ENCODE measurements at regions not wholly inside any gene's neighbourhood (a gene's known extent, or its start where the extent isn't known, plus 50 kb on each side); places are given as distances from the start of the nearest gene placed in this dataset.
"Not testable (repeated sequence)": the region's sequence is repeated elsewhere in the genome, so short reads cannot be mapped to it uniquely, and the experiment has no call there.

GRCh38 chrX:40853004-40853815, 117.9 kb upstream of the MED14 start:
- TF ChIP-seq ZFX (IDR thresholded peaks at IDR 0.05) (no peak), CTCF (conservative IDR thresholded peaks at IDR 0.05) (no peak)
- H3K27ac ChIP-seq: no peak overlapping the region

GRCh38 chrX:40853816-40854123, 118.4 kb upstream of the MED14 start:
- TF ChIP-seq ZFX (IDR thresholded peaks at IDR 0.05) (no peak), CTCF (conservative IDR thresholded peaks at IDR 0.05) (no peak)
- no peak overlapping the region for H3K27ac ChIP-seq

GRCh38 chrX:40854242-40854641, 118.9 kb upstream of the MED14 start:
- TF ChIP-seq CTCF (conservative IDR thresholded peaks at IDR 0.05): no peak
- no peak for TF ChIP-seq ZFX (IDR thresholded peaks at IDR 0.05)
- H3K27ac ChIP-seq: no peak overlapping the region

DNA sequence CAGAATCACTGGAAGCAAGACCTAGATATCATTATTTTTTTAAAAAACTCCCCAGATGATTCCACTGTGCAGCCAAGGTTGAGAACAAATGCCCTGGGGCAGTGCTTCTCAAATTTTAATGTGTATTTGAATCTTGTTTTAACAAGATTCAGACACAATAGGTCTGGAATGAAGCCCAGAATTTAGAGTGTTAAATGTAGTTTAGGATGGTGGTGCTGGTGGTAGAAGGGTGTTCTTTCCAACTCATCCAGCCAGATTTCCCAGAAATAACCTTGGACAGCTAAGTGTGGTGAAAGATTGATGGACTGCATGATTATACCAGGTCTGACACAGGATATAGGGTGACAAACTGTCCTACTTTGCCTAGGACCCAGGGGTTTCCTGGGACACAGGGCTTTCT, 120.1 kb upstream of the MED14 start:
- TF ChIP-seq CTCF (conservative IDR thresholded peaks at IDR 0.05) (no peak), ZFX (IDR thresholded peaks at IDR 0.05) (no peak)
- H3K27ac ChIP-seq: no peak overlapping the region

- TF ChIP-seq ZFX (IDR thresholded peaks at IDR 0.05): no peak
- no peak for TF ChIP-seq CTCF (conservative IDR thresholded peaks at IDR 0.05)
- no peak overlapping the region for H3K27ac ChIP-seq
These were observed 120.7 kb upstream of the MED14 start for GRCh38 chrX:40855932-40856515.

DNA sequence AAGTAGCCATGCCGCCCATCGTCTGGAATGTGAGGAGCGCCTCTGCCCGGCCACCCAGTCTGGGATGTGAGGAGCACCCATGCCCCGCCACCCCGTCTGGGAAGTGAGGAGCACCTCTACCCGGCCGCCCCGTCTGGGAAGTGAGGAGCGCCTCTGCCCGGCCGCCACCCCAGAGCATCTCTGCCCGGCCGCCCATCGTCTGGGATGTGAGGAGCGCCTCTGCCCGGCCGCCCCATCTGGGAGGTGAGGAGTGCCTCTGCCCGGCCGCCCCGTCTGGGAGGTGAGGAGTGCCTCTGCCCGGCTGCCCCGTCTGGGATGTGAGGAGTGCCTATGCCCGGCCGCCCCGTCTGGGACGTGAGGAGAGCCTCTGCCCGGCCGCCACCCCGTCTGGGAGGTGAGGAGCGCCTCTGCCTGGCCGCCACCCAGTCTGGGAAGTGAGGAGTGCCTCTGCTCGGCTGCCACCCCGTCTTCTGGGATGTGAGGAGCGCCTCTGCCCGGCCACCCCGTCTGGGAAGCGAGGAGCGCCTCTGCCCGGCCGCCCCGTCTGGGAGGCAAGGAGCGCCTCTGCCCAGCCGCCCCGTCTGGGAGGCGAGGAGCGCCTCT, 126.7 kb upstream of the MED14 start:
- not testable (repeated sequence) for H3K27ac ChIP-seq

- not testable (repeated sequence) for H3K27ac ChIP-seq
These were observed 127.9 kb upstream of the MED14 start for GRCh38 chrX:40863260-40863659.

GRCh38 chrX:40863671-40864070, 128.3 kb upstream of the MED14 start:
- no peak overlapping the region for H3K27ac ChIP-seq
- TF ChIP-seq ZFX (IDR thresholded peaks at IDR 0.05) (no peak), CTCF (conservative IDR thresholded peaks at IDR 0.05) (no peak)

Measured in C4-2B (cell line).